B cell (primary cell): ENCODE measurements at regions not wholly inside any gene's neighbourhood (a gene's known extent, or its start where the extent isn't known, plus 50 kb on each side); places are given as distances from the start of the nearest gene placed in this dataset.

Experiments
- ATAC-seq: fragments of 200-7000 bp; cut with Tn5 transposase; one replicate; pipeline ENCODE4 v1.10.0; 2021; ENCODE audit warnings: low read depth, mild to moderate bottlenecking, moderate number of reproducible peaks, moderate library complexity
- CTCF ChIA-PET: fragments of 350-600 bp; sonication (Branson Sonifier 250); formaldehyde crosslinking; loops from one replicate; lab custom pipeline; 2021; ENCODE audit warnings: antibody characterized with exemption, inconsistent platforms; lab: Charles Lee
- POLR2A ChIA-PET: fragments of 350-600 bp; sonication (Branson Sonifier 250); formaldehyde crosslinking; loops from one replicate; lab custom pipeline; 2021; ENCODE audit warnings: antibody characterized with exemption; lab: Charles Lee
- DNase-seq: peaks from one replicate; pipeline ENCODE4 v3.0.0; 2013
- H2AFZ ChIP-seq: 2 replicates; pipeline ENCODE4 v1.6.1; 2012; ENCODE audit warnings: mild to moderate bottlenecking, low read depth, low read length; ENCODE audit not compliant: insufficient read depth, poor library complexity, severe bottlenecking
- H3K27ac ChIP-seq, 2 donors: 1 replicate in 1 of 2; 2 replicates in 1 of 2; pipeline ENCODE4 v1.5.1; 2012 to 2013; ENCODE audit warnings: low read length in 2 of 2, mild to moderate bottlenecking in 2 of 2, moderate library complexity in 1 of 2
- H3K27me3 ChIP-seq, 4 experiments: fragments of 200-600 bp in 1 of 4; sonication (generic) in 1 of 4; replicated peaks in 1 of 4; 1 replicate in 2 of 4; 2 replicates in 2 of 4; pipeline versions ENCODE4 v1.6.1 to v1.7.0; 2013 to 2016; ENCODE audit warnings: low read length in 3 of 4, mild to moderate bottlenecking in 2 of 4, mixed read lengths in 1 of 4, moderate library complexity in 1 of 4; ENCODE audit not compliant: insufficient read depth in 4 of 4, control insufficient read depth in 3 of 4; ENCODE audit errors: control extremely low read depth in 1 of 4
- H3K36me3 ChIP-seq, 2 experiments: replicated peaks in 1 of 2; 1 replicate in 1 of 2; 2 replicates in 1 of 2; pipeline versions ENCODE4 v1.6.1 to v1.7.1; 2013; ENCODE audit warnings: low read length in 1 of 2; ENCODE audit not compliant: insufficient read depth in 2 of 2, control insufficient read depth in 1 of 2; ENCODE audit errors: control extremely low read depth in 1 of 2, extremely low read depth in 1 of 2
- H3K4me1 ChIP-seq, 2 donors: fragments of 200-600 bp in 1 of 2; sonication (generic) in 1 of 2; 1 replicate in 1 of 2; 2 replicates in 1 of 2; pipeline versions ENCODE4 v1.5.1 to v1.6.1; 2013 to 2017; ENCODE audit warnings: low read length in 2 of 2; ENCODE audit not compliant: control insufficient read depth in 2 of 2, insufficient read depth in 2 of 2
- H3K4me2 ChIP-seq: replicated peaks from 2 replicates; pipeline ENCODE3; 2012; ENCODE audit warnings: mild to moderate bottlenecking, low read depth, low read length; ENCODE audit not compliant: poor library complexity, severe bottlenecking
- H3K4me3 ChIP-seq, 5 experiments: fragments of 200-600 bp in 1 of 5; sonication (generic) in 1 of 5; 1 replicate in 3 of 5; 2 replicates in 2 of 5; pipeline versions ENCODE4 v1.5.1 to v1.7.0; 2011 to 2016; ENCODE audit warnings: low read length in 4 of 5, mild to moderate bottlenecking in 4 of 5, low read depth in 2 of 5, control low read depth in 1 of 5, moderate library complexity in 1 of 5; ENCODE audit not compliant: insufficient read depth in 1 of 5; ENCODE audit errors: control extremely low read depth in 1 of 5, extremely low read depth in 1 of 5
- H3K79me2 ChIP-seq: fragments of 200-600 bp; sonication (generic); one replicate; pipeline ENCODE4 v1.6.0; 2016; ENCODE audit warnings: low read length; ENCODE audit not compliant: control insufficient read depth, insufficient read depth
- H3K9ac ChIP-seq: fragments of 200-600 bp; sonication (generic); 2 replicates; pipeline ENCODE4 v1.6.1; 2017; ENCODE audit warnings: mild to moderate bottlenecking, low read length, moderate library complexity
- H3K9me3 ChIP-seq, 3 donors: one replicate each; pipeline versions ENCODE4 v1.6.1 to v1.7.1; 2013; ENCODE audit warnings: low read length in 2 of 3; ENCODE audit not compliant: control insufficient read depth in 2 of 3, insufficient read depth in 1 of 3; ENCODE audit errors: control extremely low read depth in 1 of 3
- H4K20me1 ChIP-seq: 2 replicates; pipeline ENCODE4 v1.6.0; 2012; ENCODE audit warnings: mild to moderate bottlenecking, low read length; ENCODE audit not compliant: insufficient read depth, control insufficient read depth, poor library complexity, severe bottlenecking
- H3K27ac Mint-ChIP-seq: one replicate; pipeline ENCODE4 v1.8.0; 2021; ENCODE audit warnings: mixed read lengths
- H3K27me3 Mint-ChIP-seq: one replicate; pipeline ENCODE4 v1.8.0; 2021; ENCODE audit warnings: mixed read lengths
- H3K4me1 Mint-ChIP-seq: one replicate; pipeline ENCODE4 v1.8.0; 2021; ENCODE audit warnings: mixed read lengths
- H3K4me3 Mint-ChIP-seq: one replicate; pipeline ENCODE4 v1.8.0; 2021; ENCODE audit warnings: mixed read lengths
- H3K9me3 Mint-ChIP-seq: one replicate; pipeline ENCODE4 v1.8.0; 2022; ENCODE audit warnings: mixed read lengths; ENCODE audit not compliant: insufficient read depth
- CTCF ChIP-seq: fragments of 200-600 bp; IDR thresholded peaks from one replicate; pipeline ENCODE4 v1.8.0; 2022; ENCODE audit warnings: antibody characterized with exemption, mild to moderate bottlenecking
- EZH2 ChIP-seq: IDR thresholded peaks from 2 replicates; pipeline ENCODE4 v1.6.1; 2012; ENCODE audit warnings: borderline replicate concordance, low read depth, mild to moderate bottlenecking, moderate library complexity, low read length; ENCODE audit not compliant: insufficient read depth, poor library complexity, severe bottlenecking
- WGBS: methylation state at CpG from one replicate; pipeline ENCODE4 v1.1.5; 2013; ENCODE audit warnings: missing lambda C conversion rate; ENCODE audit not compliant: insufficient coverage; 5-methylcytosine and 5-hydroxymethylcytosine counted together
- intact Hi-C: fragments of 100-400 bp; cut with micrococcal nuclease; formaldehyde crosslinking; loops from one replicate; pipeline ENCODE4 v1.10.0; 2022

GRCh38 chr3:116848248-116848829, 138.8 kb downstream of the TUSC7 start:
- Histone ChIP-seq H3K9me3 (peaks cover 0 to 3% (median 0%) of the 10 kb centered on the region in 3 donors), H3K27ac (no peak overlapping the region), H2AFZ (no peak overlapping the region), H3K9ac (no peak overlapping the region), H3K4me1 (no peaks in the 10 kb centered on the region), H3K79me2 (no peaks in the 10 kb centered on the region), H3K4me3 (no peak overlapping the region), H3K4me2 (no peak overlapping the region), H4K20me1 (no peaks in the 10 kb centered on the region), H3K27me3 (no peaks in the 10 kb centered on the region), H3K36me3 (no peaks in the 10 kb centered on the region)
- Mint-ChIP-seq H3K9me3 (no peaks in the 10 kb centered on the region), H3K4me3 (no peak overlapping the region), H3K27me3 (peaks cover 10% of the 10 kb centered on the region), H3K4me1 (no peaks in the 10 kb centered on the region), H3K27ac (no peak overlapping the region)
- ChIA-PET POLR2A (no interaction called here), CTCF (no interaction called here)
- ATAC-seq (no peak), DNase-seq (no peak)
- intact Hi-C loops: no loop called here
- no CpG with 5 or more reads among the region's 3 CpGs for WGBS
- TF ChIP-seq CTCF (no peak), EZH2 (no peak)

- no CpG with 5 or more reads among the region's 3 CpGs for WGBS
- ATAC-seq: no peak
- no peak overlapping the region for H3K4me3 ChIP-seq
- H3K9ac ChIP-seq: no peak overlapping the region
- no peaks in the 10 kb centered on the region for H4K20me1 ChIP-seq
- Mint-ChIP-seq H3K4me1 (no peaks in the 10 kb centered on the region), H3K9me3 (no peaks in the 10 kb centered on the region), H3K27me3 (peaks cover 10% of the 10 kb centered on the region), H3K27ac (no peak overlapping the region), H3K4me3 (no peak overlapping the region)
- no peaks in the 10 kb centered on the region for H3K27me3 ChIP-seq
- H3K36me3 ChIP-seq: no peaks in the 10 kb centered on the region
- H3K79me2 ChIP-seq: no peaks in the 10 kb centered on the region
- H3K4me2 ChIP-seq: no peak overlapping the region
- H2AFZ ChIP-seq: no peak overlapping the region
- intact Hi-C loops: no loop called here
- H3K9me3 ChIP-seq: peaks cover 0 to 3% (median 0%) of the 10 kb centered on the region in 3 donors
- no peak for TF ChIP-seq EZH2
- TF ChIP-seq CTCF: no peak
- H3K27ac ChIP-seq: no peak overlapping the region
- ChIA-PET POLR2A (no interaction called here), CTCF (no interaction called here)
- no peak for DNase-seq
- no peaks in the 10 kb centered on the region for H3K4me1 ChIP-seq
Measured at GRCh38 chr3:116849261-116849688, 139.7 kb downstream of the TUSC7 start.
